ENCODE measurements at regions not wholly inside any gene's neighbourhood (a gene's known extent, or its start where the extent isn't known, plus 50 kb on each side); places are given as distances from the start of the nearest gene placed in this dataset.

DNA sequence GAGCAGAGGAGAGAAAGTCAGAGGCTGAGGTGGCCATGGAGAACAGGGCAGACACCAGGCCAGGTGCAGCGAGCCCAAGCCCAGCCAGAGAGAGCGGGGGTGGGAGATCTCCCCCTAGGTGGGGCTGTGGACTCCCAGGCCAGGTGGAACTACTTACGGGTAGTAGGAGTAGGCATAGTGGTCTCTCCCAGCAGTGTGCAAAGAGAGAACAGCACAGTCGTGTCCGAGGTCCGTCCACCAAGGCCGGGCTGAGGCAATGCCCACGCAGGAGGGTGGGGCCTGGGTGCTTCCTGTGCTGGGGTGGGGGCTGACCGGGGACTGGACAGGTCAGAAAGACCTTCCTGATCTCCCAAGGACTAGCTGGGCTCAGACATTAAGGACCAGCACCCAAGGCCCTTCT, 263.7 kb downstream of the PTPRU start:
- TF ChIP-seq, protein P1, sequence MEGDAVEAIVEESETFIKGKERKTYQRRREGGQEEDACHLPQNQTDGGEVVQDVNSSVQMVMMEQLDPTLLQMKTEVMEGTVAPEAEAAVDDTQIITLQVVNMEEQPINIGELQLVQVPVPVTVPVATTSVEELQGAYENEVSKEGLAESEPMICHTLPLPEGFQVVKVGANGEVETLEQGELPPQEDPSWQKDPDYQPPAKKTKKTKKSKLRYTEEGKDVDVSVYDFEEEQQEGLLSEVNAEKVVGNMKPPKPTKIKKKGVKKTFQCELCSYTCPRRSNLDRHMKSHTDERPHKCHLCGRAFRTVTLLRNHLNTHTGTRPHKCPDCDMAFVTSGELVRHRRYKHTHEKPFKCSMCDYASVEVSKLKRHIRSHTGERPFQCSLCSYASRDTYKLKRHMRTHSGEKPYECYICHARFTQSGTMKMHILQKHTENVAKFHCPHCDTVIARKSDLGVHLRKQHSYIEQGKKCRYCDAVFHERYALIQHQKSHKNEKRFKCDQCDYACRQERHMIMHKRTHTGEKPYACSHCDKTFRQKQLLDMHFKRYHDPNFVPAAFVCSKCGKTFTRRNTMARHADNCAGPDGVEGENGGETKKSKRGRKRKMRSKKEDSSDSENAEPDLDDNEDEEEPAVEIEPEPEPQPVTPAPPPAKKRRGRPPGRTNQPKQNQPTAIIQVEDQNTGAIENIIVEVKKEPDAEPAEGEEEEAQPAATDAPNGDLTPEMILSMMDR (IDR thresholded peaks at IDR 0.05): no peak
- no peak for TF ChIP-seq EZH2 (IDR thresholded peaks at IDR 0.05)
- TF ChIP-seq EZH2phosphoT487 (IDR thresholded peaks at IDR 0.05): no peak

All from neural progenitor cell (in vitro differentiated cells).